WTC11 (cell line): ENCODE measurements at regions not wholly inside any gene's neighbourhood (a gene's known extent, or its start where the extent isn't known, plus 50 kb on each side); places are given as distances from the start of the nearest gene placed in this dataset.

Experiments
- CDX4 ChIP-seq: fragments of 250-450 bp; sonication (Bioruptor Pico); IDR thresholded peaks from 2 replicates; pipeline ENCODE4 v1.9.0; 2021; ENCODE audit warnings: moderate library complexity, mild to moderate bottlenecking, inconsistent platforms, borderline replicate concordance
- CTCF ChIP-seq: fragments of 200-600 bp; IDR thresholded peaks from 2 replicates; pipeline ENCODE4 v1.8.0; 2022; ENCODE audit warnings: antibody characterized with exemption
- ESRRA ChIP-seq: sonication (generic); formaldehyde crosslinking; IDR thresholded peaks from 2 replicates; pipeline ENCODE4 v1.8.1; 2022; ENCODE audit warnings: mild to moderate bottlenecking, missing genetic modification reagents, borderline replicate concordance
- FOXJ3 ChIP-seq: sonication (generic); formaldehyde crosslinking; IDR thresholded peaks from 2 replicates; pipeline ENCODE4 v1.9.0; 2021; ENCODE audit warnings: missing genetic modification reagents, mild to moderate bottlenecking, borderline replicate concordance
- FOXP1 ChIP-seq: sonication (generic); formaldehyde crosslinking; IDR thresholded peaks from 2 replicates; pipeline ENCODE4 v1.8.0; 2022; ENCODE audit warnings: missing genetic modification reagents, mild to moderate bottlenecking, moderate library complexity, borderline replicate concordance
- GRHL2 ChIP-seq: fragments of 250-450 bp; sonication (Bioruptor Pico); IDR thresholded peaks from 2 replicates; pipeline ENCODE4 v1.8.0; 2022; ENCODE audit warnings: mild to moderate bottlenecking, moderate library complexity; ENCODE audit not compliant: insufficient replicate concordance, severe bottlenecking
- OVOL2 ChIP-seq: fragments of 250-450 bp; sonication (Bioruptor Pico); IDR thresholded peaks from 2 replicates; pipeline ENCODE4 v1.9.0; 2021; ENCODE audit warnings: mild to moderate bottlenecking, borderline replicate concordance
- SMAD4 ChIP-seq: sonication (generic); formaldehyde crosslinking; IDR thresholded peaks from 2 replicates; pipeline ENCODE4 v1.8.0; 2022; ENCODE audit warnings: mild to moderate bottlenecking, missing genetic modification reagents
- SP1 ChIP-seq: sonication (generic); formaldehyde crosslinking; conservative IDR thresholded peaks from 2 replicates; pipeline ENCODE4 v1.8.1; 2022; ENCODE audit warnings: missing genetic modification reagents
- TCF7 ChIP-seq: sonication (generic); formaldehyde crosslinking; IDR thresholded peaks from 2 replicates; pipeline ENCODE4 v1.8.0; 2022; ENCODE audit warnings: mild to moderate bottlenecking, low read depth, missing genetic modification reagents, moderate library complexity
- TEAD4 ChIP-seq: sonication (generic); formaldehyde crosslinking; IDR thresholded peaks from 2 replicates; pipeline ENCODE4 v1.8.0; 2022; ENCODE audit warnings: mild to moderate bottlenecking, missing genetic modification reagents
- ZNF232 ChIP-seq: sonication (generic); formaldehyde crosslinking; IDR thresholded peaks from 2 replicates; pipeline ENCODE4 v1.8.0; 2022; ENCODE audit warnings: mild to moderate bottlenecking, missing genetic modification reagents

GRCh38 chr9:86488794-86489193 is 134.6 kb upstream of the TUT7 start:
- TF ChIP-seq CTCF (no peak), GRHL2 (CRISPR knock-in tag) (no peak), OVOL2 (CRISPR knock-in tag) (no peak), ESRRA (no peak), TEAD4 (no peak), FOXP1 (CRISPR knock-in tag) (no peak), TCF7 (CRISPR knock-in tag) (no peak), SP1 (CRISPR knock-in tag) (no peak), ZNF232 (CRISPR knock-in tag) (no peak), CDX4 (CRISPR knock-in tag) (no peak), SMAD4 (no peak), FOXJ3 (no peak)
